Activated T-helper 9 cell treated with anti-CD3 and anti-CD28 coated beads, Interleukin-2, amount 50 U/mL, for 16 hours (primary cell): ENCODE measurements at regions not wholly inside any gene's neighbourhood (a gene's known extent, or its start where the extent isn't known, plus 50 kb on each side); places are given as distances from the start of the nearest gene placed in this dataset.
"Not testable (repeated sequence)": the region's sequence is repeated elsewhere in the genome, so short reads cannot be mapped to it uniquely, and the experiment has no call there.

Experiments
- DNase-seq: peaks from one replicate; pipeline ENCODE4 v3.0.0-alpha.2; 2020; ENCODE audit warnings: low read depth

DNA sequence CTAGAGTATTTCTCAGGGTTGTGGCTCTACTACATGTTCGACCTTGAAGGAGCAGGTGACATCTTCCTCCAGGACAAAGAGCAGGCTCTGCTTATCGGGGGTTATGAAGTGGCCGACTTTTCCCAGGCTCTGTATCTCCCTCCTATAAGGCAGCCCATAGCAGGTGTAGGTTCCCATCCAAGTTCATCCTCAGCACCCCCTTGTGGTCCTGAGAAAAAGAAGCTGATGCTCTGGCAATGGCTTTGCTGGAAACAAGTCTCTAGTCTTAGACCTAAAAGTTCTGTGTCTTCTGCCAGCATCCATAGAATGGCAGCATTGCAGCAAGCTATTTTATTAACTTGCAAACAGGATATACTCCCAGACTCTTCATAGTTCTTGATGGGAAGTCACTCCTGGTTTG, 836.6 kb upstream of the PRKX start:
- DNase-seq, result no peak

DNA sequence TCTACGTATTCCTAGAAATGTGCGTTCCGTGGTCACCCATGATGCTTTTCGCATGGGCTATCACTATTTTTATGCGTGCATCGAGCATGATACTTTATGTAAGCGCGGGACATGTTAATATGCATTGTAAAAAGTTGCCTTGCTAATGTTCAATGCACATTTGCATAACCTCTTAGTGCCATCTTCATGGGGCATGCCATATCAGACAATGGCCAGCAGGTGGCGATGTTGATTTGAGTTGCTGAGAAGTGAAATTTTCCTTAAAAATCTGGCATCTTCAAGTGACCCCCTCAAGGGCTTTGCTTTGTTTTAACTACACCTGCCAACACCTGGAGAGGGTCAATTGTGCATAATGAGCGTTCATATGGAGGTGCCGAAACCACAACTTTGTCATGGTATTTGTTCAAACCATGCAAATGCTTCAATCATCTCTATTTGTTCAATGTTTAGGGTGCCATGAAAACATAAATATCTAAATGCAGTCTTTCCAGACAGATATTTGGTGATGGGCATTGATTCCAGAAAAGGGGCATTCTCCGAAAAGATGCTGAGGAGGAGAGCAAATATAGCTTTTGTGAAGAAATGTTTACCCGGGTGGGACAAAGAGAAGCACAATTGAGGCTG, 833.9 kb upstream of the PRKX start:
- no peak for DNase-seq

DNA sequence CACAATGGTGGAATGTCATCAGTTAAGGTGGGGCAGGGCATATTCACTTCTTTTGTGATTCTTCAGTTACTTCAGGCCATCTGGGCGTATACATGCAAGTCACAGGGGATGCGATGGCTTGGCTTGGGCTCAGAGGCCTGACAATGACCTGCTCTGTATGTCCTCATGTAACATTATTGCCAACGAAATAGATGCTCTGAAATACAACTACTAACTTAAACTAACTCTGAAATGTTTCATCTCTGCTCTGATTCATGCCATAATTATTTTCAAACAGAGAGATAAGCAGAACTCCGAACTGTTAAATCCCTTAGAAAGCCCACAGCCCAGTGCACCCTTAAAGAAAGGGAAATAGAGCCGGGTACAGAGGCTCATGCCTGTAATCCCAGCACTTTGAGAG, 832.7 kb upstream of the PRKX start:
- DNase-seq, result not testable (repeated sequence)

DNA sequence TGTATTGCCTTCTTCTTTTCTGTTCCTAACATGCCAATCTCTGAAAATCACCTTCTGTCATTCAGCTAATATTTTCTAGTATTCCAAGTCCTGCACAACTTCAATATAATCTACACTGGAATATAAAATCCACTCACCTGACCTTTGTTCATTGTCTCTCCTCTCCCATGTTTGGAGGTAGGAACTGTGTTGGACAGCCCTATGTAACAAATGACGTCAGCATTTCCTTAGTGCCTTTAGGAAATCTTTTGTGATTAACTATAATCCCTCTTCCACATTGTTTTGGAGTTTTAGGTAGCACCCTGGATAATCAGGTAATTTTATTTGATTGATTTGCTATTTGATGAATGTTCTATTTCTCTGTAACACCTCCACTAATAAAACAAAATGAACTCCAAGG, 814.8 kb upstream of the PRKX start:
- no peak for DNase-seq

GRCh38 chrX:4485912-4486311, 772.5 kb upstream of the PRKX start:
- no peak for DNase-seq

DNA sequence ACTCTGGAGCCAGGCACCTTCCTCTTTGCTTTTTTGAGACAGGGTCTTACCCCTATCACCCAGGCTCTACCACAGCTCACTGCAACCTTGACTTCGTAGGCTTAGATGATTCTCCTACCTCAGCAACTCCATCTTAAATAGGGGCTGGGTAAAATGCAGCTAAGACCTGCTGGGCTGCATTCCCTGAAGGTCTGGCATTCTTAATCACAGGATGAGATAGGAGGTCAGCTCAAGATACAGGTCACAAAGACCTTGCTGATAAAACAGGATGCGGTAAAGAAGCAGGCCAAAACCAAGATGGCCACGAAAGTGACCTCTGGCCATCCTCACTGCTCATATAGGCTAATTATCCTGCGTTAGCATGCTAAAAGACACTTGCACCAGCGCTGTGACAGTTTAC, 770.8 kb upstream of the PRKX start:
- DNase-seq, result no peak

GRCh38 chrX:4451591-4451990, 738.1 kb upstream of the PRKX start:
- DNase-seq, result no peak

DNA sequence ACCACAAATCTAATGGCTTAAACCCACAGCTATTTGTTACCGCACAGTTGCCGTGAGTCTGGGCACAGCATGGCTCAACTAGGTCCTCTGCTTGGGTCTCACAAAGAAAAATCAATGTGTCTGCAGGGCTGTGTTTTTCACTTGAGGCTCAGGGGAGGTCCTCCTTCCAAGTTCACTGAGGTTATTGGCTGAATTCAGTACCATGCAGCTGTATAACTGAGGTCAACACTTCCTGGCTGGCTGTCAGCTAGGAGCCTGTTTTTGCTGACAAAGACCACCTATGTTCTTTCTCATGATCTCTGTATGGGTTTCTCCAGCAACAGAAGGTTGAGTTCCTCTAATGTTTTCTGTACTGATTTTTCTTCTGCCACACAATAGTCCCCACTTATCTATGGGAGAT, 736.7 kb upstream of the PRKX start:
- no peak for DNase-seq

GRCh38 chrX:4435905-4436304, 722.5 kb upstream of the PRKX start:
- DNase-seq, result no peak

DNA sequence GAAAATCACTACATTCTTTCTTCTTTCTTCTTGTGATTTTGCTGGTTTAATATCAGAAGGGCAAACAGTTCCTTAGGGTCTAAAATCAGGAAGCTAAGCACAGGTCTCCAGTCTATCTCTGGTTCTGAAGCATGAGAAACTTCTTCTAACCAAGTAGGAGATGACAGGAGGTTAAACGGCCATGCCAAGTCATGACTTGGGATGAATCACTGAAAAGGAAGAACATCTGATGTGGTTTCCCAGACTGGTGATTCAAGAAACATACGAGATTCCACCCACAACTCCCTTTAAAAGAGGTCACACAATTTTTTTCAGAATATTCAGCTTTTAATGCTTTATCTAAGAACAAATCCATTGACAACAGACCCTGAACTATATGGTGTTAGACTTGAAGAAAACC, 684.0 kb upstream of the PRKX start:
- no peak for DNase-seq

DNA sequence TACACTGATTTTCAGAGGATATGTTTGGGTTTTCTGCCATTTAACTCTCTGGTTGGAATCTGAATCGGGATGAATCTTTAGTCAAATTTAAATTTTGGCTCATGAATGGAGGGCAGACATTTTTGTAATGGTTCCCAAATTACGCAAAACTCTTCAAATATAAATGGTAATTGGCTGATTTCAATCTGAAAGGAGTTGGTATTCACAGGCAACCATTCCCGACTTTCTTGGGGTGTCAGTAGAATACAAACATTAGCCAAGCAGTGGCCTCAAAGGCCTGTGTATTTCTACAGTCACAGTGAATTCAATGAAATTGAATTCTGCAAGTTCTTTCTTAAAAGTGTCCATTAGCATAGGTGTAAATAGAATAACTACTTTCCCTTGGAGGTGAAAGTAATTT, 668.8 kb upstream of the PRKX start:
- no peak for DNase-seq

GRCh38 chrX:4380710-4381109, 667.3 kb upstream of the PRKX start:
- DNase-seq, result no peak

GRCh38 chrX:4379071-4379470, 665.6 kb upstream of the PRKX start:
- DNase-seq, result no peak

- DNase-seq, result no peak
Measured at GRCh38 chrX:4373791-4374190, 660.3 kb upstream of the PRKX start.

DNA sequence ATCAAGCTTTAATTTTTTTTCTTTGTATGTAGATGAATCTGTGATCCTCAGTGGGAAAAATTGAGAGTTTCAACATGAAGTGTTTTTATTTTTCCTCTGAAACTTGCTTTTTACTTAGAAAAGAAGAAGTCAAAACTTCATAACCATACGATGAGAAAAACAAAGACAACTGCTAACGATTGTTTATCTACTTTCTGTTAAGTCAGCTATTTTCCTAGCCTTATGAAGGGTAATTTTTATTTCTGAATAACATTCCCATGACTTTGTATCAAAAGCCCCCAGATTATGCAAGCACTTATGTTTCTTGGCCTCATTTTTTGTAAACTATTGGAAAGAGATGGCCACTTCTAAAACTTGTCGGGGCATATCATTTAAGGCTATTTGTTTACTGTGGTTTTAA, 645.1 kb upstream of the PRKX start:
- no peak for DNase-seq

DNA sequence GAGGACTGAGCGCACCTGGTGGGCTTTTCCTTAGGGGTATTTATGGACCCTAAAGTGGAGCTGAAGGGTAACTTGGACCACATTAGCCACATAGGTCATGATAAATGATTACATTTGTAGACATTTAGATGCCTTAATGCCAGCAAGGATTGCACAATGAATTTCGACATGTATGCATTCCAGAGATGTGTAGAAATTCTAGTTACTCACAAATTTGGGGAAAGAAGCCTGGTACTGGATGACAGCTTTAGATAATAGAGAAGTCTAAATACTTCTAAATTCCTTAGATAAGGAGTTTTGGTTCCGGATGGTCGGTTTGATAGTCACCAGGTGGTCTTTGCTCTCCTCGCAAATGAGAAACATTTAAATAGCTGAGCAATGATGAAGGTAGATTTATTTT, 609.5 kb upstream of the PRKX start:
- no peak for DNase-seq

GRCh38 chrX:4320436-4320947, 607.0 kb upstream of the PRKX start:
- no peak for DNase-seq

- DNase-seq, result no peak
Measured at GRCh38 chrX:4315891-4316290, 602.4 kb upstream of the PRKX start.

GRCh38 chrX:4314586-4314985, 601.1 kb upstream of the PRKX start:
- no peak for DNase-seq

DNA sequence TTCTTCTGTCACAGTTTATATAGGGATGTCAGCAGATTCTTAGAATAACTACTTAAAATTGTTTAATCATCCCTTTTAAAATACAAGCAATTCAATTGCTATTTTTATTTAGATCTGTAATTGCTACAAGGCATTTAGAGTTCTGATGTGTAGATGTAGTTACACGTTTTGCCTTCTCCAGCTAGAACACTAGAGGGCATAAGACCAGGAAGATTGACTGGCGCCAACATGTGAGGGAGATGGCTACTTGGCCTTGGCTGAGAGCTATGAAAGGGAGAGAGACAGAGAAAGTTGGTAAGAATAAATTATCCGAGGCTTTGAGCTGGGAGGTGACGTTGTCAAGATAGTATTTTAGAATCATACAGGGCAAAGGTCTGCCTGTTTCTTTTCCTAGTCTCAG, 563.7 kb upstream of the PRKX start:
- no peak for DNase-seq

- DNase-seq, result no peak
Measured at GRCh38 chrX:4268676-4269075, 555.2 kb upstream of the PRKX start.

GRCh38 chrX:4265036-4265435, 551.6 kb upstream of the PRKX start:
- no peak for DNase-seq

DNA sequence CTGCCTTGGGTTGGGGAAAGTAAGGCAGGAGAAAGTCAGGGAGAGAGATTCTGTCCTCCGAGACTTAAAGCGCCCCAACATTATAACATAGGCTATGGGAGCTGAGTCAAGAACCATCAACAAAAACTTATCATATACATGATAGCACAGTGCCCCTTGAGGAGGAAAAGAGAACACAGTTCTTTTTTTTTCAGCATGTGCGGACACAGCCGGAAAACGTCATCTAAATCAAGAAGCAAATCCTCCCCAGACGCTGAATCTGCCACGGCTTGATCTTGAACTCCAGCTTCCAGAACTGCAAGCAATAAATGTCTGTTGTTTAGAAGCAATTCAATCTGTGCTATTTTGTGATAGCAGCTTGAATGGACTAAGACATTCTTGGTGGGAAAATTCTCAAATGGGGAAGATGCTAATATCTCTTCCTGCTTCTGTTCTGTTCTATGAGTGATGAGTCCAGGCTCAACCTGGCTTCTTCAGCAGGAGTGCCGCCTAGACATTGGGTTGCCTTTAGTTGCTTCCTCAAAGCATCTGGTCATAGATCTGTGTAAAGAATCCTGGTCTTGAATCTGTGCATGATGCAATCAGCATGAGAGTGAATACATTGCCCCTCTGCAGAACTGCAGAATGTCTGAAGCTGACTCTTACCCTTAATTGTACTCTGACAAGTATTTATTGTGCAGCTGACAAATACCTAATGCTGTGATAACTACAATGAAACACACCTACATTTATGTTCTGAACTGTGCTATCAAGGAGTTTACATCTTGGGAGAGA, 549.8 kb upstream of the PRKX start:
- DNase-seq, result no peak

DNA sequence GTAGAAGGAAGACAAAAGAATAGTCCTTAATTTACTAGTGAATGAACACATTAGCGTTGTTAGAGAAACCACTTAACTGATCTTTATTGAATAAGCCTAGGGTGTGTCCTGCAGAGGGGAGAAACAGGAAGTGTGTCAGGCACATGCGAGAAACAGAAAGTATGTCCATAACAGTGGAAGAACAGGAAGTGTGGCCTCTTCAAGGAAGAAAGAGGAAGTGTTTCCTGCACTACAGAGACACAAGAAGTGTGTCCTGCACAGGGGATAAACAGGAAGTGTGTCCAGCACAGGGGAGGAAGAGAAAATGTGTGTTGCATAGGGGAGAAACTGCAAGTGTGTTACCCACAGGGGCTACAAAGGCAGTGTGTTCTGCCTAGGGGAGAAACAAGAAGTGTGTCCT, 539.6 kb upstream of the PRKX start:
- no peak for DNase-seq
